H1 (cell line): ENCODE measurements at regions not wholly inside any gene's neighbourhood (a gene's known extent, or its start where the extent isn't known, plus 50 kb on each side); places are given as distances from the start of the nearest gene placed in this dataset.

ENCODE experiments used
- CTCF ChIA-PET: fragments of 300-600 bp; sonication (Branson Sonifier 250); formaldehyde crosslinking; loops from one replicate; lab custom pipeline; 2021; ENCODE audit not compliant: partially characterized antibody; lab: Charles Lee
- POLR2A ChIA-PET: fragments of 300-600 bp; sonication (Branson Sonifier 250); formaldehyde crosslinking; loops from one replicate; lab custom pipeline; 2021; ENCODE audit warnings: inconsistent platforms; ENCODE audit not compliant: partially characterized antibody; lab: Charles Lee
- DNase-seq, 2 experiments: peaks; one replicate each; pipeline versions ENCODE4 v3.0.0 to v3.0.0-alpha.2; 2010 to 2022; ENCODE audit warnings: low spot score in 2 of 2, low read depth in 1 of 2, mixed read lengths in 1 of 2
- FAIRE-seq: peaks from 2 replicates; lab custom pipeline; 2011; peaks lifted over from hg19 to GRCh38; lab: Jason Lieb, UNC
- H2AFZ ChIP-seq: 2 replicates; pipeline ENCODE4 v1.8.1; 2012; ENCODE audit warnings: low read length, inconsistent platforms
- H2AK5ac ChIP-seq: 2 replicates; pipeline ENCODE4 v1.6.1; 2013; ENCODE audit warnings: low read depth, low read length
- H2BK120ac ChIP-seq: replicated peaks from 2 replicates; pipeline ENCODE3; 2013; ENCODE audit warnings: low read depth, low read length, inconsistent platforms
- H2BK12ac ChIP-seq: 2 replicates; pipeline ENCODE4 v1.6.1; 2013; ENCODE audit warnings: low read depth, low read length
- H2BK15ac ChIP-seq: 2 replicates; pipeline ENCODE4 v1.6.1; 2013; ENCODE audit warnings: low read length
- H2BK20ac ChIP-seq: 2 replicates; pipeline ENCODE4 v1.6.1; 2013; ENCODE audit warnings: low read length
- H2BK5ac ChIP-seq: 2 replicates; pipeline ENCODE4 v1.6.1; 2013; ENCODE audit warnings: low read depth, low read length
- H3K14ac ChIP-seq: 2 replicates; pipeline ENCODE4 v1.6.1; 2013; ENCODE audit warnings: inconsistent platforms; ENCODE audit not compliant: insufficient read length
- H3K18ac ChIP-seq: 2 replicates; pipeline ENCODE4 v1.6.1; 2013; ENCODE audit warnings: low read length; ENCODE audit errors: extremely low read depth
- H3K23ac ChIP-seq: 2 replicates; pipeline ENCODE4 v1.6.1; 2013; ENCODE audit warnings: inconsistent platforms; ENCODE audit not compliant: insufficient read length
- H3K23me2 ChIP-seq: 2 replicates; pipeline ENCODE4 v1.6.1; 2013; ENCODE audit warnings: low read depth, low read length
- H3K27ac ChIP-seq: 2 replicates; pipeline ENCODE4 v1.6.1; 2011; ENCODE audit warnings: low read depth, low read length, inconsistent platforms
- H3K27me3 ChIP-seq, 4 experiments: replicated peaks in 1 of 4; 1 replicate in 1 of 4; 2 replicates in 3 of 4; pipeline versions ENCODE4 v1.6.1 to v1.8.1; 2011 to 2013; ENCODE audit warnings: low read length in 3 of 4, mild to moderate bottlenecking in 3 of 4, inconsistent platforms in 2 of 4, mixed read lengths in 2 of 4, moderate library complexity in 1 of 4; ENCODE audit not compliant: control insufficient read depth in 3 of 4, insufficient read depth in 3 of 4; ENCODE audit errors: extremely low read depth in 1 of 4
- H3K36me3 ChIP-seq, 4 experiments: 2 replicates each; pipeline versions ENCODE4 v1.6.1 to v1.8.1; 2011 to 2013; ENCODE audit warnings: mild to moderate bottlenecking in 4 of 4, low read length in 3 of 4, moderate library complexity in 2 of 4, control low read depth in 1 of 4, inconsistent platforms in 1 of 4; ENCODE audit not compliant: insufficient read depth in 4 of 4, control insufficient read depth in 2 of 4
- H3K4ac ChIP-seq: replicated peaks from 2 replicates; pipeline ENCODE3; 2013; ENCODE audit warnings: low read length, low read depth, mixed read lengths, inconsistent platforms; ENCODE audit not compliant: insufficient read length
- H3K4me1 ChIP-seq, 4 experiments: replicated peaks in 1 of 4; 1 replicate in 1 of 4; 2 replicates in 3 of 4; pipeline versions ENCODE4 v1.6.1 to v1.8.1; 2011 to 2013; ENCODE audit warnings: low read length in 3 of 4, inconsistent platforms in 2 of 4, mixed read lengths in 1 of 4; ENCODE audit not compliant: insufficient read depth in 4 of 4, control insufficient read depth in 3 of 4
- H3K4me2 ChIP-seq, 2 experiments: 2 replicates each; pipeline versions ENCODE4 v1.6.1 to v1.8.1; 2011 to 2013; ENCODE audit warnings: low read depth in 2 of 2, low read length in 2 of 2, control low read depth in 1 of 2, inconsistent platforms in 1 of 2, mild to moderate bottlenecking in 1 of 2; ENCODE audit not compliant: insufficient read depth in 1 of 2
- H3K4me3 ChIP-seq, 4 experiments: fragments of 200-600, 300-600 bp in 1 of 4; sonication (generic), shearing (Covaris generic), sonication (Bioruptor Twin) in 1 of 4; 2 replicates each; pipeline versions ENCODE4 v1.5.1 to v1.8.1; 2011 to 2016; ENCODE audit warnings: low read length in 4 of 4, low read depth in 3 of 4, control low read depth in 2 of 4, inconsistent platforms in 2 of 4, mild to moderate bottlenecking in 2 of 4, mixed read lengths in 1 of 4, moderate library complexity in 1 of 4; ENCODE audit not compliant: insufficient read depth in 2 of 4; ENCODE audit errors: extremely low read depth in 1 of 4
- H3K56ac ChIP-seq: replicated peaks from 2 replicates; pipeline ENCODE3; 2013; ENCODE audit warnings: low read depth, mild to moderate bottlenecking, mixed read lengths, low read length, inconsistent platforms; ENCODE audit not compliant: insufficient read length
- H3K79me1 ChIP-seq: 2 replicates; pipeline ENCODE4 v1.6.1; 2013; ENCODE audit warnings: low read depth, low read length, control low read depth
- H3K79me2 ChIP-seq, 2 experiments: 2 replicates each; pipeline versions ENCODE4 v1.6.1 to v1.8.1; 2012 to 2013; ENCODE audit warnings: low read length in 2 of 2, mild to moderate bottlenecking in 2 of 2, inconsistent platforms in 1 of 2; ENCODE audit not compliant: insufficient read depth in 2 of 2, control insufficient read depth in 1 of 2
- H3K9ac ChIP-seq, 4 experiments: replicated peaks in 1 of 4; 1 replicate in 1 of 4; 2 replicates in 3 of 4; pipeline versions ENCODE4 v1.6.1 to v1.8.1; 2011 to 2013; ENCODE audit warnings: low read depth in 3 of 4, low read length in 3 of 4, control low read depth in 2 of 4, mild to moderate bottlenecking in 2 of 4, moderate library complexity in 2 of 4, inconsistent platforms in 1 of 4; ENCODE audit errors: extremely low read depth in 1 of 4
- H3K9me3 ChIP-seq, 2 experiments: 2 replicates each; pipeline versions ENCODE4 v1.6.1 to v1.8.1; 2012 to 2013; ENCODE audit warnings: mild to moderate bottlenecking in 2 of 2, moderate library complexity in 2 of 2, control low read depth in 1 of 2, inconsistent platforms in 1 of 2, low read depth in 1 of 2, low read length in 1 of 2, mixed read lengths in 1 of 2; ENCODE audit not compliant: insufficient read depth in 2 of 2
- H4K20me1 ChIP-seq, 2 experiments: replicated peaks in 1 of 2; 2 replicates each; pipeline versions ENCODE3 to v1.8.1; 2011 to 2013; ENCODE audit warnings: inconsistent platforms in 2 of 2, low read length in 2 of 2, mild to moderate bottlenecking in 1 of 2; ENCODE audit not compliant: insufficient read depth in 2 of 2, control insufficient read depth in 1 of 2
- H4K5ac ChIP-seq: 2 replicates; pipeline ENCODE4 v1.6.1; 2013; ENCODE audit warnings: low read length, low read depth, mixed read lengths, inconsistent platforms; ENCODE audit not compliant: insufficient read length
- H4K8ac ChIP-seq: 2 replicates; pipeline ENCODE4 v1.8.0; 2013; ENCODE audit warnings: mild to moderate bottlenecking, moderate library complexity, low read length, inconsistent platforms; ENCODE audit not compliant: insufficient read depth; ENCODE audit errors: extremely low read depth
- H4K91ac ChIP-seq: replicated peaks from 2 replicates; pipeline ENCODE3; 2013; ENCODE audit warnings: low read length, mixed read lengths, inconsistent platforms; ENCODE audit not compliant: insufficient read length
- FOSL1 ChIP-seq: IDR thresholded peaks from 2 replicates; pipeline ENCODE4 v1.6.1; 2011; ENCODE audit warnings: mild to moderate bottlenecking, low read depth, low read length, moderate library complexity; ENCODE audit not compliant: insufficient read depth
- POU5F1 ChIP-seq: IDR thresholded peaks from 2 replicates; pipeline ENCODE4 v1.6.1; 2011; ENCODE audit warnings: low read depth, mild to moderate bottlenecking, low read length, moderate library complexity
- RBBP5 ChIP-seq: IDR thresholded peaks from 2 replicates; pipeline ENCODE4 v1.7.1; 2012; ENCODE audit warnings: low read depth, mild to moderate bottlenecking, inconsistent platforms, low read length, moderate library complexity, borderline replicate concordance
- RFX5 ChIP-seq: IDR thresholded peaks from 2 replicates; pipeline ENCODE4 v1.6.1; 2011; ENCODE audit warnings: low read depth, low read length, improper control_type of control experiment, borderline replicate concordance
- SAP30 ChIP-seq: fragments of 300-600 bp; sonication (generic); IDR thresholded peaks from 2 replicates; pipeline ENCODE4 v1.7.1; 2012; ENCODE audit warnings: low read length, moderate library complexity, mild to moderate bottlenecking, inconsistent platforms; ENCODE audit not compliant: insufficient read depth, insufficient replicate concordance
- SP1 ChIP-seq: IDR thresholded peaks from 2 replicates; pipeline ENCODE4 v1.6.1; 2011; ENCODE audit warnings: low read depth, low read length
- SP4 ChIP-seq: IDR thresholded peaks from 2 replicates; pipeline ENCODE4 v1.6.1; 2012; ENCODE audit warnings: low read length, inconsistent platforms
- WGBS, 2 experiments: shearing (Covaris generic) in 1 of 2; methylation state at CpG; one replicate each; pipeline versions ENCODE4 v1.1.6 to v1.1.7; 2013 to 2015; ENCODE audit warnings: low lambda C conversion rate in 2 of 2, mixed read lengths in 2 of 2, inconsistent platforms in 1 of 2, low coverage in 1 of 2, missing lambda C conversion rate in 1 of 2; ENCODE audit not compliant: insufficient replicate concordance in 2 of 2, insufficient coverage in 1 of 2, insufficient read length in 1 of 2; ENCODE audit errors: extremely low coverage in 1 of 2, missing lambda C conversion rate in 1 of 2; 5-methylcytosine and 5-hydroxymethylcytosine counted together

- no peak overlapping the region for H3K56ac ChIP-seq
- no peak overlapping the region for H3K4me3 ChIP-seq
- H2BK15ac ChIP-seq: no peak overlapping the region
- H4K20me1 ChIP-seq: no peaks in the 10 kb centered on the region
- no peak overlapping the region for H2AFZ ChIP-seq
- no peak for FAIRE-seq
- no peak overlapping the region for H2AK5ac ChIP-seq
- CTCF ChIA-PET: interaction anchor here (1.0 to 5.3 kb wide), 8 partner anchors 9 to 126 kb away, joined by 3 to 25 read pairs (median 4); no protein-coding TSS in a partner anchor
- H3K79me1 ChIP-seq: no peaks in the 10 kb centered on the region
- no peak overlapping the region for H3K27ac ChIP-seq
- H2BK5ac ChIP-seq: no peak overlapping the region
- no peak for TF ChIP-seq FOSL1
- no peak for TF ChIP-seq POU5F1
- no peak for TF ChIP-seq SAP30
- TF ChIP-seq SP1: no peak
- TF ChIP-seq SP4: no peak
- no peak for TF ChIP-seq RBBP5
- no peak for TF ChIP-seq RFX5
- H3K18ac ChIP-seq: no peak overlapping the region
- no peak for DNase-seq
- H3K9me3 ChIP-seq: no peaks in the 10 kb centered on the region
- H3K23ac ChIP-seq: no peak overlapping the region
- H3K23me2 ChIP-seq: no peaks in the 10 kb centered on the region
- no peak overlapping the region for H2BK120ac ChIP-seq
- H4K8ac ChIP-seq: no peak overlapping the region
- POLR2A ChIA-PET: no interaction called here
- H2BK12ac ChIP-seq: 0 out of 2 replicates have a peak overlapping the region, but pooled peaks have one; percentile 27
- H3K9ac ChIP-seq: no peak overlapping the region
- no peak overlapping the region for H3K4ac ChIP-seq
- H3K36me3 ChIP-seq: no peaks in the 10 kb centered on the region
- no peak overlapping the region for H4K91ac ChIP-seq
- peaks cover 0 to 2% (median 0%) of the 10 kb centered on the region in 4 experiments; a peak in 1 of 7 replicates for H3K27me3 ChIP-seq
- H3K4me2 ChIP-seq: no peak overlapping the region
- no peak overlapping the region for H3K14ac ChIP-seq
- peaks cover 0 to 7% (median 0%) of the 10 kb centered on the region in 4 experiments; a peak in 3 of 7 replicates for H3K4me1 ChIP-seq
- H2BK20ac ChIP-seq: no peak overlapping the region
- no peaks in the 10 kb centered on the region for H3K79me2 ChIP-seq
- no peak overlapping the region for H4K5ac ChIP-seq
- WGBS, 2 experiments: 91% methylated on average over 8 of the region's 11 CpGs; no CpG with 5 or more reads in 1 of the 2 experiments
Measured at GRCh38 chr11:45073685-45074141, 72.7 kb upstream of the PRDM11 start.
